BE2C (cell line): ENCODE measurements at regions not wholly inside any gene's neighbourhood (a gene's known extent, or its start where the extent isn't known, plus 50 kb on each side); places are given as distances from the start of the nearest gene placed in this dataset.

Experiments used
- DNase-seq: peaks from one replicate; pipeline ENCODE4 v3.0.0-alpha.2; 2020
- H3K27me3 ChIP-seq: fragments of 250-450 bp; sonication (Bioruptor Pico); 2 replicates; pipeline ENCODE4 v1.5.1; 2020; ENCODE audit warnings: mild to moderate bottlenecking
- H3K36me3 ChIP-seq: fragments of 250-450 bp; sonication (Bioruptor Pico); 2 replicates; pipeline ENCODE4 v1.5.1; 2020; ENCODE audit warnings: mild to moderate bottlenecking
- H3K4me1 ChIP-seq: fragments of 250-450 bp; sonication (Bioruptor Pico); 2 replicates; pipeline ENCODE4 v1.5.1; 2020
- H3K4me3 ChIP-seq: 2 replicates; pipeline ENCODE4 v1.5.1; 2011; ENCODE audit warnings: low read depth, low read length
- H3K9me3 ChIP-seq: fragments of 250-450 bp; sonication (Bioruptor Pico); 2 replicates; pipeline ENCODE4 v1.5.1; 2020
- TF ChIP-seq, protein P1 (sequence below): IDR thresholded peaks from 2 replicates; pipeline ENCODE4 v1.5.1; 2012; ENCODE audit warnings: mild to moderate bottlenecking, low read depth, low read length

GRCh38 chr9:7368410-7369292 lies 430.9 kb downstream of the DMAC1 start:
- no peaks in the 10 kb centered on the region for H3K9me3 ChIP-seq
- no peak overlapping the region for H3K4me3 ChIP-seq
- TF ChIP-seq, protein P1, sequence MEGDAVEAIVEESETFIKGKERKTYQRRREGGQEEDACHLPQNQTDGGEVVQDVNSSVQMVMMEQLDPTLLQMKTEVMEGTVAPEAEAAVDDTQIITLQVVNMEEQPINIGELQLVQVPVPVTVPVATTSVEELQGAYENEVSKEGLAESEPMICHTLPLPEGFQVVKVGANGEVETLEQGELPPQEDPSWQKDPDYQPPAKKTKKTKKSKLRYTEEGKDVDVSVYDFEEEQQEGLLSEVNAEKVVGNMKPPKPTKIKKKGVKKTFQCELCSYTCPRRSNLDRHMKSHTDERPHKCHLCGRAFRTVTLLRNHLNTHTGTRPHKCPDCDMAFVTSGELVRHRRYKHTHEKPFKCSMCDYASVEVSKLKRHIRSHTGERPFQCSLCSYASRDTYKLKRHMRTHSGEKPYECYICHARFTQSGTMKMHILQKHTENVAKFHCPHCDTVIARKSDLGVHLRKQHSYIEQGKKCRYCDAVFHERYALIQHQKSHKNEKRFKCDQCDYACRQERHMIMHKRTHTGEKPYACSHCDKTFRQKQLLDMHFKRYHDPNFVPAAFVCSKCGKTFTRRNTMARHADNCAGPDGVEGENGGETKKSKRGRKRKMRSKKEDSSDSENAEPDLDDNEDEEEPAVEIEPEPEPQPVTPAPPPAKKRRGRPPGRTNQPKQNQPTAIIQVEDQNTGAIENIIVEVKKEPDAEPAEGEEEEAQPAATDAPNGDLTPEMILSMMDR = no peak
- H3K27me3 ChIP-seq = no peaks in the 10 kb centered on the region; the same call in 1 of the 2 replicates
- DNase-seq = no peak
- no peaks in the 10 kb centered on the region for H3K36me3 ChIP-seq
- H3K4me1 ChIP-seq = no peaks in the 10 kb centered on the region

DNA sequence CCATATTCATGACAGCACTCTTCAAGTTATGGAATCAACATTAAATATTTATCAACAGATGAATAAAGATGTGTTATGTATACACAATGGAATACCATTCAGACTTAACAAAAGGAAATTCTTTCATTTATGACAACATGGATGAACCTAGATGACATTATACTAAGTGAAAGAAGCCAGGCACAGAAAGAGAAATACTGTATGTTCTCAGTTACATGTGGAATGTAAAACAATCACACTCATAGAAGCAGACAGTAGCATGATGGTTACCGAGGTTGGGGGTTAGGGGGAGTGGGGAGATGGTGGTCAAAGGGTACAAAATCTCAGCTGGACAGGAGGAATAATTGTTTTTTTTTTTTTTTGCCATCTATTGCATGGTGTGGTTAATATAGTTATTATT lies 431.9 kb downstream of the DMAC1 start:
- no peaks in the 10 kb centered on the region; the same call in 1 of the 2 replicates for H3K27me3 ChIP-seq
- H3K4me3 ChIP-seq = no peak overlapping the region
- TF ChIP-seq, protein P1 = no peak
- no peaks in the 10 kb centered on the region for H3K4me1 ChIP-seq
- H3K36me3 ChIP-seq = no peaks in the 10 kb centered on the region
- H3K9me3 ChIP-seq = no peaks in the 10 kb centered on the region
- DNase-seq = no peak

DNA sequence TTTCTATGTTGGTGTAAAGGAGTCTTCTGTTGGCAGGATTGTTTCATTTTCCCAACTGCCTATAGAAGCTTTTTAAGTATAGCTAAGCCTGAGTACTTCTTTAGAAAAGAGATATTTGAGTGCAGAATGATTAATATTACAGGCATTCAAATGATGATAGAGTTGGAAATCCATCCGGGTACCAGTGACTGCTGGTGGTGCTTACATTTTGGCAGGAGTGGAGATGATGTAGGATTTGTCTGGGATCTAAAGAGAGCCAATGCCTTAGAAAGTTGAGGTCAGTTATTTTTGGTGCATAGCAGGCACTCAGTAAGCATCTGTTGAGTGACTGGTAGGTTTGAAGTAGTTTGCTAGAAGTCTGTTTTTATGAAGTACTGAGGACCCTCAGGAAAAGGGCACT lies 433.5 kb downstream of the DMAC1 start:
- Histone ChIP-seq H3K27me3 (no peaks in the 10 kb centered on the region; the same call in 1 of the 2 replicates), H3K9me3 (no peaks in the 10 kb centered on the region), H3K4me3 (no peak overlapping the region), H3K4me1 (no peaks in the 10 kb centered on the region), H3K36me3 (no peaks in the 10 kb centered on the region)
- no peak for DNase-seq
- TF ChIP-seq, protein P1 = no peak

- TF ChIP-seq, protein P1 = no peak
These were observed 435.7 kb downstream of the DMAC1 start for GRCh38 chr9:7363777-7364477.

GRCh38 chr9:7360513-7360912 lies 439.1 kb downstream of the DMAC1 start:
- no peaks in the 10 kb centered on the region for H3K9me3 ChIP-seq
- TF ChIP-seq, protein P1 = no peak
- no peaks in the 10 kb centered on the region for H3K27me3 ChIP-seq
- peak; percentile 14 for DNase-seq
- H3K4me1 ChIP-seq = no peaks in the 10 kb centered on the region
- H3K4me3 ChIP-seq = no peak overlapping the region
- no peaks in the 10 kb centered on the region for H3K36me3 ChIP-seq

More at GRCh38 chr9:7363777-7364477, 435.7 kb downstream of the DMAC1 start:
- H3K9me3 ChIP-seq = no peaks in the 10 kb centered on the region
- no peaks in the 10 kb centered on the region; the same call in 1 of the 2 replicates for H3K27me3 ChIP-seq
- no peaks in the 10 kb centered on the region for H3K4me1 ChIP-seq
- no peak overlapping the region for H3K4me3 ChIP-seq
- DNase-seq = no peak
- no peaks in the 10 kb centered on the region for H3K36me3 ChIP-seq
